ENCODE measurements at regions not wholly inside any gene's neighbourhood (a gene's known extent, or its start where the extent isn't known, plus 50 kb on each side); places are given as distances from the start of the nearest gene placed in this dataset.

GRCh38 chr21:36532769-36533467, 53.0 kb upstream of the CLDN14 start:
- DNase-seq = no peak

GRCh38 chr21:36533468-36533848, 53.5 kb upstream of the CLDN14 start:
- no peak for DNase-seq

- DNase-seq = no peak
Observed at GRCh38 chr21:36534656-36535055, 54.7 kb upstream of the CLDN14 start.

GRCh38 chr21:36535618-36536241, 55.8 kb upstream of the CLDN14 start:
- DNase-seq = no peak

- DNase-seq = no peak
Observed at GRCh38 chr21:36538761-36539160, 58.8 kb upstream of the CLDN14 start.

GRCh38 chr21:36539434-36540150, 59.7 kb upstream of the CLDN14 start:
- no peak for DNase-seq

- DNase-seq = no peak
Observed at GRCh38 chr21:36540700-36541099, 60.8 kb upstream of the CLDN14 start.

- no peak for DNase-seq
Observed at GRCh38 chr21:36541721-36542139, 61.8 kb upstream of the CLDN14 start.

GRCh38 chr21:36542312-36543101, 62.6 kb upstream of the CLDN14 start:
- no peak for DNase-seq

GRCh38 chr21:36543924-36544323, 64.0 kb upstream of the CLDN14 start:
- no peak for DNase-seq

GRCh38 chr21:36544545-36544944, 64.6 kb upstream of the CLDN14 start:
- no peak for DNase-seq

GRCh38 chr21:36545776-36546511, 66.0 kb upstream of the CLDN14 start:
- no peak for DNase-seq

GRCh38 chr21:36547464-36547863, 67.5 kb upstream of the CLDN14 start:
- no peak for DNase-seq

GRCh38 chr21:36548866-36549265, 68.9 kb upstream of the CLDN14 start:
- no peak for DNase-seq

GRCh38 chr21:36549470-36549869, 69.5 kb upstream of the CLDN14 start:
- DNase-seq = no peak

GRCh38 chr21:36550761-36551160, 70.8 kb upstream of the CLDN14 start:
- DNase-seq = no peak

GRCh38 chr21:36551321-36551720, 71.4 kb upstream of the CLDN14 start:
- no peak for DNase-seq

GRCh38 chr21:36551731-36552433, 72.0 kb upstream of the CLDN14 start:
- DNase-seq = peak; percentile 6 to 27

GRCh38 chr21:36552434-36552785, 72.5 kb upstream of the CLDN14 start:
- DNase-seq = no peak

GRCh38 chr21:36553406-36553805, 73.5 kb upstream of the CLDN14 start:
- DNase-seq = no peak

- no peak for DNase-seq
Observed at GRCh38 chr21:36554411-36555157, 74.7 kb upstream of the CLDN14 start.

Data from Kasumi-1 (cell line).